Loucy (cell line): ENCODE measurements at regions not wholly inside any gene's neighbourhood (a gene's known extent, or its start where the extent isn't known, plus 50 kb on each side); places are given as distances from the start of the nearest gene placed in this dataset.
A peak's percentile ranks its signal among the peaks of the same experiment; 100 is the strongest.

Experiments used
- H2AFZ ChIP-seq: fragments of 200-600 bp; sonication (generic); 2 replicates; pipeline ENCODE4 v1.6.0; 2016; ENCODE audit warnings: antibody characterized with exemption, mild to moderate bottlenecking, low read length, moderate library complexity
- H3F3A ChIP-seq: fragments of 200-600 bp; 2 replicates; pipeline ENCODE4 v1.6.0; 2016; ENCODE audit warnings: antibody characterized with exemption, low read depth, mild to moderate bottlenecking
- H3K27me3 ChIP-seq: fragments of 200-600 bp; sonication (generic); 2 replicates; pipeline ENCODE4 v1.6.1; 2014; ENCODE audit warnings: low read length, mild to moderate bottlenecking; ENCODE audit not compliant: insufficient read depth, poor library complexity, severe bottlenecking
- H3K36me3 ChIP-seq: fragments of 200-600 bp; sonication (generic); 2 replicates; pipeline ENCODE4 v1.6.1; 2016; ENCODE audit warnings: low read length; ENCODE audit not compliant: insufficient read depth
- H3K4me1 ChIP-seq: fragments of 200-600 bp; sonication (generic); 2 replicates; pipeline ENCODE4 v1.5.1; 2014; ENCODE audit warnings: low read length, mild to moderate bottlenecking; ENCODE audit not compliant: insufficient read depth, poor library complexity, severe bottlenecking
- H3K4me2 ChIP-seq: fragments of 200-600 bp; sonication (generic); 2 replicates; pipeline ENCODE4 v1.6.0; 2014; ENCODE audit warnings: antibody characterized with exemption, low read length, low read depth, mild to moderate bottlenecking; ENCODE audit not compliant: poor library complexity, severe bottlenecking
- H3K4me3 ChIP-seq: fragments of 200-600 bp; sonication (generic); 2 replicates; pipeline ENCODE4 v1.5.1; 2014; ENCODE audit warnings: low read length, mild to moderate bottlenecking, mixed read lengths; ENCODE audit not compliant: poor library complexity, severe bottlenecking
- H3K79me2 ChIP-seq: fragments of 200-600 bp; sonication (generic); 2 replicates; pipeline ENCODE4 v1.6.1; 2014; ENCODE audit warnings: low read length; ENCODE audit not compliant: insufficient read depth
- H3K9ac ChIP-seq: fragments of 200-600 bp; sonication (generic); 2 replicates; pipeline ENCODE4 v1.6.0; 2014; ENCODE audit warnings: mild to moderate bottlenecking, low read depth, low read length, moderate library complexity; ENCODE audit not compliant: poor library complexity, severe bottlenecking
- H3K9me2 ChIP-seq: fragments of 200-600 bp; sonication (generic); replicated peaks from 2 replicates; pipeline ENCODE4 v1.6.1; 2016; ENCODE audit warnings: low read depth, low read length, mixed read lengths
- H3K9me3 ChIP-seq: fragments of 200-600 bp; sonication (generic); 2 replicates; pipeline ENCODE4 v1.6.1; 2014; ENCODE audit warnings: mild to moderate bottlenecking, antibody characterized with exemption, low read length, low read depth; ENCODE audit not compliant: insufficient read depth
- H4K20me1 ChIP-seq: fragments of 200-600 bp; sonication (generic); 2 replicates; pipeline ENCODE4 v1.6.0; 2014; ENCODE audit warnings: antibody characterized with exemption, low read length, mild to moderate bottlenecking; ENCODE audit not compliant: insufficient read depth, poor library complexity, severe bottlenecking
- CTCF ChIP-seq: fragments of 200-600 bp; sonication (generic); conservative IDR thresholded peaks from 2 replicates; pipeline ENCODE4 v1.5.1; 2014; ENCODE audit warnings: mild to moderate bottlenecking, antibody characterized with exemption, low read length
- EZH2phosphoT487 ChIP-seq: fragments of 200-600 bp; IDR thresholded peaks from 2 replicates; pipeline ENCODE4 v1.6.1; 2018; ENCODE audit warnings: antibody characterized with exemption, mild to moderate bottlenecking, moderate library complexity, borderline replicate concordance

- Histone ChIP-seq H3K4me1 (no peaks in the 10 kb centered on the region), H2AFZ (no peak overlapping the region), H3F3A (no peaks in the 10 kb centered on the region), H3K9me2 (no peaks in the 10 kb centered on the region), H3K9ac (no peak overlapping the region), H3K4me2 (no peak overlapping the region), H3K4me3 (no peak overlapping the region), H3K9me3 (no peaks in the 10 kb centered on the region), H4K20me1 (no peaks in the 10 kb centered on the region), H3K27me3 (no peaks in the 10 kb centered on the region), H3K79me2 (no peaks in the 10 kb centered on the region), H3K36me3 (no peaks in the 10 kb centered on the region)
- no peak for TF ChIP-seq EZH2phosphoT487
- TF ChIP-seq CTCF, result no peak
These were observed 99.5 kb upstream of the TSPAN2 start for GRCh38 chr1:115188680-115189395.

DNA sequence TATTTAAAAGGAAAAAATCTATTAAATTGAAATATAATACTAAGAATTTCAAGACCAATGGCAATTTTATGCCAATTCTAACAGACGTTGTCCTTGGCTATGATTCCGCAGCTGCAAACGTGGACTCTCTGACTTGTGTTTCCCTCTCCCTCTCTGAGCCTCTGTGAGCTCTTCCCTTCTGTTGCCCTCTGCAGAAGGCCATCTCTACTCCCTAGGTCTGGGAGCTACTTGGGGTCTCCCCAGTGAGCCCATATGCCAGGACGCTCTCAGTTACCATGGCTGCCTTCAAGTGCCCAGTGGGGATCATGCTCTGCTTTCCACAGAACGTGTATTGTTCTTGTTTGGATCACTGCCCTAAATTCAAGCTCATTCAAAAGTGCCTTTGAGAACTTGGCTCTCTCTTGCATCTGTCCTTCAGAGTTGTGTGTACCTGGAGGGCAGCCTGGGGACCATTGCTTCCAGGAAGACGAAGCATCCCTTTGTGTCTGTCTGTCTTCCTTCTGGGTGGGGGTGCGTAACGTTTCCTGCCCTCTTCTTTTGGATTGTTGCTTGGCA, 97.5 kb upstream of the TSPAN2 start:
- H3K9me2 ChIP-seq, result no peaks in the 10 kb centered on the region
- no peaks in the 10 kb centered on the region for H3F3A ChIP-seq
- no peak overlapping the region for H2AFZ ChIP-seq
- no peaks in the 10 kb centered on the region for H3K9me3 ChIP-seq
- no peaks in the 10 kb centered on the region for H3K79me2 ChIP-seq
- no peak overlapping the region for H3K9ac ChIP-seq
- no peaks in the 10 kb centered on the region for H4K20me1 ChIP-seq
- TF ChIP-seq CTCF (no peak), EZH2phosphoT487 (no peak)
- H3K4me2 ChIP-seq, result no peak overlapping the region
- H3K4me1 ChIP-seq, result no peaks in the 10 kb centered on the region
- no peak overlapping the region for H3K4me3 ChIP-seq
- no peaks in the 10 kb centered on the region for H3K36me3 ChIP-seq
- no peaks in the 10 kb centered on the region for H3K27me3 ChIP-seq

GRCh38 chr1:115185336-115185735, 96.0 kb upstream of the TSPAN2 start:
- TF ChIP-seq CTCF (no peak), EZH2phosphoT487 (no peak)
- Histone ChIP-seq H3K4me2 (peak overlapping the region; percentile 44), H3K4me1 (no peaks in the 10 kb centered on the region), H3K9me2 (no peaks in the 10 kb centered on the region), H3K4me3 (no peak overlapping the region), H3K9me3 (no peaks in the 10 kb centered on the region), H3K36me3 (no peaks in the 10 kb centered on the region), H3F3A (no peaks in the 10 kb centered on the region), H2AFZ (peak overlapping the region; percentile 91; the same call in 1 of the 2 replicates), H3K27me3 (no peaks in the 10 kb centered on the region), H3K9ac (no peak overlapping the region), H4K20me1 (no peaks in the 10 kb centered on the region), H3K79me2 (no peaks in the 10 kb centered on the region)
